ENCODE measurements at regions not wholly inside any gene's neighbourhood (a gene's known extent, or its start where the extent isn't known, plus 50 kb on each side); places are given as distances from the start of the nearest gene placed in this dataset.

DNA sequence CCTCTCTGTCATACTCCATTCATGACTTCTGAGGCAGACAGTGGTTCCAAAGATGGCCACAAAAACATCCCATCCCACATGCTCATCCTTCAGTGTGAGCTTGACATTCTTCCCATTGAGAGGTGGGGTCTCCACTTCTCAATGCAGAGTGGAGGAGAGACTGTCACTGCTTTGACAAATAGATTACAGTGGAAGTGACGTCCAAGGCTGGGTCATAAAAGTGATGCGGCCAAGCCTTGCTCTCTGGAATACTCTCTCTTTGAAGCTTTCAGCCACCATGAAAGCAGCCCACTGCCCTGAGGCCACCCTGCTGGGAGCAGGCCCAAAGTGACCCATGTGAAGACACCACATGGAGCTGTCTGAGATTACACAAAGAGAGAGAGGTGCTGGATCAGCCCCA lies 59.0 kb upstream of the DNAH5 start:
- TF ChIP-seq POLR2A (IDR thresholded peaks at IDR 0.05) = no peak
- TF ChIP-seq, protein P1, sequence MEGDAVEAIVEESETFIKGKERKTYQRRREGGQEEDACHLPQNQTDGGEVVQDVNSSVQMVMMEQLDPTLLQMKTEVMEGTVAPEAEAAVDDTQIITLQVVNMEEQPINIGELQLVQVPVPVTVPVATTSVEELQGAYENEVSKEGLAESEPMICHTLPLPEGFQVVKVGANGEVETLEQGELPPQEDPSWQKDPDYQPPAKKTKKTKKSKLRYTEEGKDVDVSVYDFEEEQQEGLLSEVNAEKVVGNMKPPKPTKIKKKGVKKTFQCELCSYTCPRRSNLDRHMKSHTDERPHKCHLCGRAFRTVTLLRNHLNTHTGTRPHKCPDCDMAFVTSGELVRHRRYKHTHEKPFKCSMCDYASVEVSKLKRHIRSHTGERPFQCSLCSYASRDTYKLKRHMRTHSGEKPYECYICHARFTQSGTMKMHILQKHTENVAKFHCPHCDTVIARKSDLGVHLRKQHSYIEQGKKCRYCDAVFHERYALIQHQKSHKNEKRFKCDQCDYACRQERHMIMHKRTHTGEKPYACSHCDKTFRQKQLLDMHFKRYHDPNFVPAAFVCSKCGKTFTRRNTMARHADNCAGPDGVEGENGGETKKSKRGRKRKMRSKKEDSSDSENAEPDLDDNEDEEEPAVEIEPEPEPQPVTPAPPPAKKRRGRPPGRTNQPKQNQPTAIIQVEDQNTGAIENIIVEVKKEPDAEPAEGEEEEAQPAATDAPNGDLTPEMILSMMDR (IDR thresholded peaks at IDR 0.05) = no peak

Measured in testis (tissue), 2 donors.